Vagina (tissue), 2 donors: ENCODE measurements at regions not wholly inside any gene's neighbourhood (a gene's known extent, or its start where the extent isn't known, plus 50 kb on each side); places are given as distances from the start of the nearest gene placed in this dataset.

Experiments used
- DNase-seq, 2 donors: peaks; one replicate each; pipeline ENCODE4 v3.0.0-alpha.2; 2017; ENCODE audit errors: extremely low spot score in 2 of 2
- H3K27ac ChIP-seq: fragments of 200-600 bp; sonication (generic); one replicate; pipeline ENCODE4 v1.5.1; 2019
- H3K27me3 ChIP-seq: fragments of 200-600 bp; sonication (generic); one replicate; pipeline ENCODE4 v1.5.1; 2019
- H3K36me3 ChIP-seq, 2 donors: fragments of 200-600 bp; sonication (generic); one replicate each; pipeline ENCODE4 v1.5.1; 2017 to 2019
- H3K4me1 ChIP-seq: fragments of 200-600 bp; sonication (generic); one replicate; pipeline ENCODE4 v1.5.1; 2019
- H3K4me3 ChIP-seq, 2 donors: fragments of 200-600 bp; sonication (generic); 1 replicate in 1 of 2; 2 replicates in 1 of 2; pipeline ENCODE4 v1.5.1; 2016 to 2019
- H3K9me3 ChIP-seq: fragments of 200-600 bp; sonication (generic); one replicate; pipeline ENCODE4 v1.5.1; 2019
- POLR2A ChIP-seq, 2 donors: fragments of 450-650 bp; IDR thresholded peaks; one replicate each; pipeline ENCODE4 v1.6.1; 2017; ENCODE audit warnings: antibody characterized with exemption in 2 of 2, mild to moderate bottlenecking in 2 of 2, moderate library complexity in 2 of 2
- POLR2AphosphoS5 ChIP-seq, 2 donors: sonication (generic); formaldehyde crosslinking; IDR thresholded peaks; one replicate each; pipeline ENCODE4 v1.9.0; 2017; ENCODE audit warnings: antibody characterized with exemption in 2 of 2, mild to moderate bottlenecking in 2 of 2, low read depth in 1 of 2; ENCODE audit not compliant: insufficient read depth in 1 of 2
- intact Hi-C: fragments of 100-400 bp; cut with DNase I; formaldehyde crosslinking; loops from one replicate; pipeline ENCODE4 v1.15.1; 2023
- TF ChIP-seq, protein P1 (sequence below), 3 experiments: fragments of 450-650 bp in 2 of 3; fragments of 200-600 bp in 1 of 3; sonication (generic) in 1 of 3; IDR thresholded peaks; one replicate each; pipeline ENCODE4 v1.5.1; 2017 to 2019; ENCODE audit warnings: antibody characterized with exemption in 3 of 3, mild to moderate bottlenecking in 2 of 3, moderate library complexity in 2 of 3

DNA sequence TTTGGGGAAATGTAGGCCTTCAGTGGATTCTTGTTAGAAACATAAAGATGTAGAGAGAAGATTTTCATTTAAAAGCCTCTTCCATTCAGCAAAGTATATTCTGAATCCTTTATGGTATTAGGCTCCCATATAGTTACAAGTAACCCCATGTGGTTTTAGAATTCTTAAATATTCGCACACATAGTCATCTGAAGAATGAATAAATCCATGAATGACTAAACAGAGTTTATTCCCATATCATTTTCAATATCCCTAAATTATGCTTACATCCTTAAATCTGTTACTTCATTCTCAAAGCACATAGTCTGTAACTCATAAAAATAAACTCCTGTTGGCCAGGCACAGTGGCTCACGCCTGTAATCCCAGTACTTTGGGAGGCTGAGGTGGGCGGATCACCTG is 962.1 kb downstream of the KCNJ18 start:
- Histone ChIP-seq H3K4me3 (no peak overlapping the region), H3K4me1 (no peaks in the 10 kb centered on the region), H3K9me3 (no peaks in the 10 kb centered on the region), H3K36me3 (no peaks in the 10 kb centered on the region), H3K27me3 (no peaks in the 10 kb centered on the region), H3K27ac (no peak overlapping the region)
- intact Hi-C loops: no loop called here
- no peak for DNase-seq
- TF ChIP-seq POLR2A (IDR thresholded peaks at IDR 0.05) (no peak), POLR2AphosphoS5 (IDR thresholded peaks at IDR 0.05; ENCODE audit: insufficient read depth in 1 of 2, low read depth in 1 of 2) (no peak)
- TF ChIP-seq, protein P1, sequence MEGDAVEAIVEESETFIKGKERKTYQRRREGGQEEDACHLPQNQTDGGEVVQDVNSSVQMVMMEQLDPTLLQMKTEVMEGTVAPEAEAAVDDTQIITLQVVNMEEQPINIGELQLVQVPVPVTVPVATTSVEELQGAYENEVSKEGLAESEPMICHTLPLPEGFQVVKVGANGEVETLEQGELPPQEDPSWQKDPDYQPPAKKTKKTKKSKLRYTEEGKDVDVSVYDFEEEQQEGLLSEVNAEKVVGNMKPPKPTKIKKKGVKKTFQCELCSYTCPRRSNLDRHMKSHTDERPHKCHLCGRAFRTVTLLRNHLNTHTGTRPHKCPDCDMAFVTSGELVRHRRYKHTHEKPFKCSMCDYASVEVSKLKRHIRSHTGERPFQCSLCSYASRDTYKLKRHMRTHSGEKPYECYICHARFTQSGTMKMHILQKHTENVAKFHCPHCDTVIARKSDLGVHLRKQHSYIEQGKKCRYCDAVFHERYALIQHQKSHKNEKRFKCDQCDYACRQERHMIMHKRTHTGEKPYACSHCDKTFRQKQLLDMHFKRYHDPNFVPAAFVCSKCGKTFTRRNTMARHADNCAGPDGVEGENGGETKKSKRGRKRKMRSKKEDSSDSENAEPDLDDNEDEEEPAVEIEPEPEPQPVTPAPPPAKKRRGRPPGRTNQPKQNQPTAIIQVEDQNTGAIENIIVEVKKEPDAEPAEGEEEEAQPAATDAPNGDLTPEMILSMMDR (IDR thresholded peaks at IDR 0.05): no peak

DNA sequence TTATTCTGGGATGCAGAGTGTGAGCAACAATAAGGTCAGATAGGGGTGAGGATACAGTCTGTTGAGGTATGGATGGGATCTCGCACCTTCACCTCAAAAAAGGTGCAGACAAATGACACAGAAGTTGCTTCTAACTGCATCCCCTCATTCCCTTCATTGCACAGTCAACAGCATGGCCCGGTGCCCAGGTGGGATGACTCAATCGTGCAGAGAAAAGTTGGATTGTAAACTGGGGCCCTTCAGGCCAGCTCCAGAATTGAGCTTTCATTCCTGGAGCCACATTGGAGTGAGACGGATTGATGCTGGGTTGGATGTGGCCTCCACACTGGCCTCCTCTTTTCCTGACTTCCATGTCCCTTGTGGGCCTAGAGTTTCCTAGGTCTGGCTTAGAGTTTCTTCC is 977.4 kb downstream of the KCNJ18 start:
- intact Hi-C loops: no loop called here
- Histone ChIP-seq H3K36me3 (no peaks in the 10 kb centered on the region), H3K4me3 (no peak overlapping the region), H3K4me1 (no peaks in the 10 kb centered on the region), H3K9me3 (no peaks in the 10 kb centered on the region), H3K27me3 (no peaks in the 10 kb centered on the region), H3K27ac (no peak overlapping the region)
- DNase-seq: no peak
- TF ChIP-seq POLR2A (IDR thresholded peaks at IDR 0.05) (no peak), POLR2AphosphoS5 (IDR thresholded peaks at IDR 0.05; ENCODE audit: insufficient read depth in 1 of 2, low read depth in 1 of 2) (no peak)
- TF ChIP-seq, protein P1 (IDR thresholded peaks at IDR 0.05): no peak

GRCh38 chr17:22671110-22671509 is 978.8 kb downstream of the KCNJ18 start:
- H3K9me3 ChIP-seq: no peaks in the 10 kb centered on the region
- H3K36me3 ChIP-seq: no peaks in the 10 kb centered on the region
- no peaks in the 10 kb centered on the region for H3K27me3 ChIP-seq
- H3K27ac ChIP-seq: no peak overlapping the region
- H3K4me3 ChIP-seq: no peak overlapping the region
- no peaks in the 10 kb centered on the region for H3K4me1 ChIP-seq
- TF ChIP-seq, protein P1 (IDR thresholded peaks at IDR 0.05): no peak
- TF ChIP-seq POLR2A (IDR thresholded peaks at IDR 0.05): no peak
- no peak for TF ChIP-seq POLR2AphosphoS5 (IDR thresholded peaks at IDR 0.05; ENCODE audit: insufficient read depth in 1 of 2, low read depth in 1 of 2)
- intact Hi-C loops: no loop called here
- no peak for DNase-seq

- DNase-seq: no peak
- intact Hi-C loops: no loop called here
- no peak overlapping the region for H3K4me3 ChIP-seq
Observed at GRCh38 chr17:22692066-22692805, 999.9 kb downstream of the KCNJ18 start.

GRCh38 chr17:22692806-22693171 is 1000.5 kb downstream of the KCNJ18 start:
- no peaks in the 10 kb centered on the region for H3K27me3 ChIP-seq
- no peaks in the 10 kb centered on the region for H3K4me1 ChIP-seq
- no peak overlapping the region for H3K27ac ChIP-seq
- intact Hi-C loops: no loop called here
- no peak overlapping the region for H3K4me3 ChIP-seq
- no peaks in the 10 kb centered on the region for H3K36me3 ChIP-seq
- DNase-seq: peak in 1 of 2 donors; percentile 65
- no peak for TF ChIP-seq POLR2AphosphoS5 (IDR thresholded peaks at IDR 0.05; ENCODE audit: insufficient read depth in 1 of 2, low read depth in 1 of 2)
- TF ChIP-seq POLR2A (IDR thresholded peaks at IDR 0.05): no peak
- TF ChIP-seq, protein P1 (IDR thresholded peaks at IDR 0.05): no peak
- no peaks in the 10 kb centered on the region for H3K9me3 ChIP-seq

More at GRCh38 chr17:22692066-22692805, 999.9 kb downstream of the KCNJ18 start:
- no peaks in the 10 kb centered on the region for H3K9me3 ChIP-seq
- H3K36me3 ChIP-seq: no peaks in the 10 kb centered on the region
- no peaks in the 10 kb centered on the region for H3K4me1 ChIP-seq
- no peak overlapping the region for H3K27ac ChIP-seq
- TF ChIP-seq, protein P1 (IDR thresholded peaks at IDR 0.05): no peak
- TF ChIP-seq POLR2A (IDR thresholded peaks at IDR 0.05) (no peak), POLR2AphosphoS5 (IDR thresholded peaks at IDR 0.05; ENCODE audit: insufficient read depth in 1 of 2, low read depth in 1 of 2) (no peak)
- H3K27me3 ChIP-seq: no peaks in the 10 kb centered on the region
